Activated T-cell treated with anti-CD3 and anti-CD28 coated beads for 48 hours (primary cell): ENCODE measurements at regions not wholly inside any gene's neighbourhood (a gene's known extent, or its start where the extent isn't known, plus 50 kb on each side); places are given as distances from the start of the nearest gene placed in this dataset.

Experiments used
- DNase-seq: peaks from one replicate; pipeline ENCODE4 v3.0.0-alpha.2; 2020; ENCODE audit warnings: low read depth

DNA sequence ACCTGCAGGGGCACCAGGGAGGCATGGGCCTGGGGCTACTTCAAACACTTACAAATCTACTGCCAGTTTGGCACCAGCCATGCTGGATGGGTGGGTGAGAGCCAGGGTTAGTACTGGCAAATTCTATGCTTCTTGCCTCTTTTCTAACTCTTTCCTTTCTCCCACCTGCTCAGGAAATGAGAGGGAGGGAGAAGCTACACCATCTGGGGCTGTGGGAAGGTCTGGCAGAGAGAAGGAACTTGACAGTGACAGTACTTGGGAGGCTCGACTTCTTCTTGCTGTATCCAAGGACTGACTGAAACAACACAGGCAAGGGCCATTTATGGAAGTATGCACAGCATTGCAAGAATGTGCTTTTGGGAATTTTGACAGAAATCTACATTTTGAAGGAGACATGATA lies 149.6 kb upstream of the DYRK2 start:
- DNase-seq: no peak

DNA sequence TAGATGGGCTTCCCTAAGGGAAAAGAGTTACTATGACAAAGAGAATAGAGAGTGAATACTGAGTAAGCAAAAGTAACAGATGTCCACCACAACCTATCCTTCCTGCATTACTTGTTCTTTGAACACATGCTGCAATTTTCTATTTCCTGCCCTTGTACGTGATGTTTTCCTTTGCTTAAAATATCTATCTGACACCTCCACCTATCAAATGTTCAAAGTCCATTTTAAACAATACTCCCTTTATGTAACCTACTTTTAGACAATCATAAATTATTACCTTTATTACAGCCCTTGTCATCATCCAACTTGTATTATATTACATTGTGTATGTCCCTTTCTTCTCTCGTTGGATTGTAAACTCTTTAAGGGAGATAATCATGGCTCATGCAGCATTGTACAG lies 147.2 kb upstream of the DYRK2 start:
- no peak for DNase-seq

DNA sequence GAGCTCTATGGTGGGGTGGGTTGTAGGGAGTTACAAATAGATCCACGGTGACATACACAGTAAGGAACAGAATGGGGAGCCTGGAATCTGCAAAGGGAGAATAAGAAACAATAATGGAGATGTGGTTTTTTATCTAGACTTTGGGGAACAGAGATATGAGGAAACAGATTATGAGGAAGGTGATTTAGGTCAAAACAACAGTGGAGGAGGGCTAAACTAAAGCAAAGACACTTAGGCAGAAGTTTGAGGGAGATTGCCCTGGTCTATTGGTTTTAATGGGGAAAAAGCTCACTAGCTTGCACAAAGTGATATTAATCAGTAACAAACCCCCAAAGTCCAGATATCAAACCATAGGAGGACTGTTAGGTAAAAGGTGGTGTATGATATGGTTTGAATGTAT lies 144.5 kb upstream of the DYRK2 start:
- DNase-seq: no peak

DNA sequence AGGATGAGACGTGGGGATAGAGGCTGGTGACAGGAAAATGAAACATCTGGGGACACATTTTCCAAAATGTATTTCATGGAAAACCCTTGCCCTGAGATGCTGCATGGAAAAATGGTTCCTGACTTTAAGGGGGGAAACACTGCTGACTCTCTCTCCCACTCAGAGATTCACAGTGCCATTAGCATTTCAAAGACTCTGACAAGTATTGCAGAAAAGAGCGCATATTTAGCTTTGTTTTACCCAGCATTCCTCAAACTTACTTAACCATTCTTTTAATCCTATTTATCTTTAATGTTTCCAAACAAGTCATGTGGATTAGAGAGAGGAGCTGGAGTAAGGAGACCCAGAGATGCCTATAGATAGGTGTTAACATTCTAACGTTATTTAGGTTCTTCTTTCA lies 141.8 kb upstream of the DYRK2 start:
- DNase-seq: no peak

DNA sequence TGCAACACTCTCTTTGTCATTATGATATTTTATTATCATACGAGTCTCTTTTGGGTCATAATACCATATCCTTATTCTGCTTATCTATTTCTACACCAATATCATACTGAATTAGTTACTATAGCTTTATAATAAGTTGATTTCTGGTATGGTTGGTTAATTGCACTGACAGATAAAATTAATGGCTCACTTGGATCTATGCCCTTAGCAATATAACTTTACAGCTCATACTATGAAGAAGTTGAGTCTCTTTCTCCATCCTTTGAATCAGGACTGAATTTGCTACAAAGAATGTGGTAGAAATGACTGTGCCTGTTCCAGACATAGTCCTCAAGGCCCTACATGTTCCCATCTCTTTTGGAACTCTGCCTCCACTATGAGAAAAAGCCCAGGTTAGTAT lies 139.7 kb upstream of the DYRK2 start:
- DNase-seq: no peak

DNA sequence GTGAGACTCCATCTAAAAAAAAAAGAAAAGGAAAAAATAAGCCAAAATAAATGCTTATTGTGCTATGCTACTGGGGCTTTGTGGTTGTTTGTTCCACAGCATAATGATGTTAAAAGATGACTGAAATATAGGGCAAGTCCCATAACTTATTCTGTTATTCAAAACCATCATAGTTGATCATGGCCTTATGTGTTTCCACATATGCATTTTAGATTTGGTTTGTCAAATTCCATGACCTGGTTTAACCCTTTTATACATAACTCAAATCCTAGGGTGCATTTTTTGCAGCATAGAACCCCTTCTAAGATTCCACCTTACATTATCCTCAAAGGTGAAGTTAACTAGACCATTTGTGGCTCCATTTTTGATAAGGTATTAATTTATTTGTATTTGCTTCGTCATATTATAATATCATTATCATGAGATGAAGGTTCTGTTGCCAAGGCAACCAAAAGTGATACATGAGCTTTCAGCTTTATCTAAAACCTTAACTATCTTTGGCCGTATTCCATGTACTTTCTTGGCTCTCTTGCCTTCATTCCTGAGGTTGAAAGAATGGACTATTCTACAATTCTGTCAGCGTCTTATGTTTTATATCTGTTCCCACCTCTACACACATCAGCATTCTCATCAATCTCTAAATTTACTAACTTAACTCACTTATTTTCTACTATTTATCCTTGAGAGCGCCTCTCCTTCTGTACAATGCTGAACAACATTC lies 138.7 kb upstream of the DYRK2 start:
- DNase-seq: no peak

DNA sequence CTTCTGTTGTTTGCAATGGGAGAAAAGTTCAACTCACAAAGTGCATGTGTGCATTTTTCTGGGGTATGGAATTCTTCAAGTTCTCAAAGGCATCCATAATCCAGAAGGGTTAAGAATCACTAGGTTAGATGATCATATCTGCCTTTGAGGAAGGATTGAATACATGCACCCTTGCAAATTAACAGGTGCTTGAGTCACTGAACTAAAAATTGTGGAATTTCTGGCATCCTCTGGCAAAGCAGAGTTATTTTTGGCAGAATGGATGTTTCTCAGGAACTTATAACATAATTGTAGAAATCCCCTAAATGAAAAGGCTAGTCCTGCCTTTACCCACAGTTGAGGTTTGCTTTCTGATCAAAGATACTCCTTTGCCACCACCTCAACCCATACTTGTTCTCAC lies 136.5 kb upstream of the DYRK2 start:
- no peak for DNase-seq

DNA sequence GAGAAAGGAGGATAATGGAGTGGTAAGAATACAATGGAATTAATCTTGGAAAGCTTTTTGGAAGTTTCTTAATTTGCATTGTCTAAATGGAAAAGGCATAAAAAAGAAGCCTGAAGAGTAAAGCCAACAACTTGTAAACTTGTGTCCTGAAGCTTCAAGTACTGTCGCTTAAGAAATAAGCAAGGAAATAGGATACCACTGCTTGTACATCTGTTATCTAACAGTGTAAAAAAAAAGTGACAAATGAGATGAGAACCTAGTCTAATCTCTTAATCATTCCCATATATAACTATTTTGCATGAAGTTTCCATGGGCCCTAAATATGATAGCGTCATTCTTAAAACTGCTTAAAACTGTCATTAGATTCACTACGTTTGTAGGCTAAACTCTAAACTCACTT lies 134.0 kb upstream of the DYRK2 start:
- DNase-seq: no peak

DNA sequence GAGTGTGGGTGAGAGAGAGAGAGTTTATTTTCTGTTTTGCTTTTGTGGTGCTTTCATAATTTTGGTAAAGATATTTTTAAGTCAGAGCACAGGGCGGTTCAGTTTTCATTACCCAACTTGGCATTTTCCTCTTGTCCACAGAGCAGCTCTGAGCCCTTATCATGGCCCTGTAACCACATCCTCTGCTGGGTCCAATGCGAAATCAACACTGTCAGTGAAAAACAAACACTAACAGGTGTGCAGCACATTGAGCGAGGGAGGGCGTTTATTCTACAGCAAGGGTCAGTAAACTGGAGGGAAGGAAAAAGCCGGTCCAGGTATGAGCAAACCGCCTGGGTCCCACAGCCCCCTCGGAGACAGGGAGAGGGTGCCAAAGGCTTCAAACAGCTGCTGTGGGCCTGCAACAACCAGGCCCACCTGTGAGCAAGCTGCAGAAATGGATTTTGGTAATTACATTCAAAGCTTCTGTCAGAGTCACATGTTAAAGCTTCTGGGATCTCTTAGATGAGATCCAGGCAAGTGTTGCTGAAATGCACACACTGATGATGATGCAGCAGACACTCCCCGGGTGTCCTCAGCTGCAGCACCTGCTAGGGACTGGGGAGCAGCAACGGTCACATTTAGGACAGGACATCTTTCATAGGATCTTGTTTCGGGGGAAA lies 132.7 kb upstream of the DYRK2 start:
- DNase-seq: no peak

DNA sequence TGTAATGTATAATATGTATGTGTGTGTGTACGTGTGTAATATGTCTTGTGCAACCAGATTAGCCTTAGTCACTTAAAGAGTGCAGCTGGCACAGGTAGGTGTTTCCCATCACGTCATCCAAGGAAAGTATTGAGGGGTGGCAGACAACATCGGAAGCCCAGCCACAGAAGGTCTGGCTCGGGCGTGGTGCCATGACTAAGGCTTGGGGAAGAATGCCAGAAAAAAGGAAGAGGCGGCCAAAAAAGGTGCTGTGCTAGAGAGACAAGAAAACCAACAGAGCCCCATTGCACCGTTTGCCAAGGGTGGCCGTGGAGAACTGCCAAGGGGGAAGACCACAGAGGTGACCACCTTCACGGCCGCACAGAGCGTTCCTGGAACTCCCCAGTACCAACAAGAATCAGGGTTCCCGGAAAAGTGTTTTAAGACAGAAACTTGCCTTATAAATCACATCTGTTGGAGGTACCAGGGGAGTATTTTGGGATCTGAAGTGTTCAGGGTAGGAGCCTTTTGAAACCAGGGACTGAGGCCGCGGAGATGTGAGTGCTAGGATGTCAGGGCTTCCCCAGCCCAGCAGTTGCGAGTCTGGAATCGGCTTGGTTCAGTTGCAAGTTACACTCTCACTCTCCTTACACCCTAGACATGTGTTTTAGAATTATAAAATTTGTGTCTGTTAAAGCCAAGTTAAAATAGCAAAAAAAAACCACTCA lies 131.2 kb upstream of the DYRK2 start:
- no peak for DNase-seq

DNA sequence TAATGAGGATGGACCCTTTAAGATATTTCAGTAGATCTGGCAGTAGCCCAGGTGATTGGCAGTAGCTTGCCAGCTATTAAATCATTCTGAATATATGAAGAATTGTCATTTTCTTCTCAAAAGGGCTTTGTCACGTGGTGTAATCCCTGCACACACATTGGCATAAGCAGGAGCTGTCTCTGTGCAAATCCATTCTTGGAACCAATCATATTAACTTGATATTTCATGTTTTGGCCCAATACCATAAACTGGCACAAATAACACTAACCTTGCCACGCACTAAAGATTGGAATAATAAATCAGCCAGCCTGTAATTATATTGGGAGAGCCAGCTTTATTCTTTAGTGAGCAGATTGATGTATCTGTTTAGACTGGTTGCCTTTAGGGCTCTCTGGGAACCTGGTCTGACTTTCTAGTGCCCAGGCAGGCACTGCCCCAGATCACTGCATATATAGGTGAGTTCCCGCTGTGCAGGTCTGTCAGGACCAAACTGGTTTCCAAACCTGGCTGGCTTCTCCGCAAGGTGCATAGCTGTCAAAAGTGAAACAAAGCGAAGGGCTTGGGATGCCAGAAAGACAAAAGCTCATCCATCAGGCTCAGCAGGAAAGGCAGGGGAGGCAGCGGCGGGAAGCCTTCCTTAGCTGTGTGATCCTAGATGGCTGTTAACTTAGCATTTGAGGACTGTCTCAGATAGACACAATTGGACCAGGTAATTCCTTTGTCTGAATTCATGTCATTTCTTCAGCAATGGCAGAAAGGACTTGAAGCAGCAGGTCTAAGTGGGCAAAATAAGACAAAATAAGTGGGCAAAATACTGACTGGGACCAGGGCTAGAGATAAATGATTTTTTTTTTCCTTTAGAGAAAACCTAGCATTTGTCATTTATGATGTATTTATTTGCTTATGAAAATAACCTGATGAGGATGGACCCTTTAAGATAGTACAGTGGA lies 128.8 kb upstream of the DYRK2 start:
- DNase-seq: no peak

DNA sequence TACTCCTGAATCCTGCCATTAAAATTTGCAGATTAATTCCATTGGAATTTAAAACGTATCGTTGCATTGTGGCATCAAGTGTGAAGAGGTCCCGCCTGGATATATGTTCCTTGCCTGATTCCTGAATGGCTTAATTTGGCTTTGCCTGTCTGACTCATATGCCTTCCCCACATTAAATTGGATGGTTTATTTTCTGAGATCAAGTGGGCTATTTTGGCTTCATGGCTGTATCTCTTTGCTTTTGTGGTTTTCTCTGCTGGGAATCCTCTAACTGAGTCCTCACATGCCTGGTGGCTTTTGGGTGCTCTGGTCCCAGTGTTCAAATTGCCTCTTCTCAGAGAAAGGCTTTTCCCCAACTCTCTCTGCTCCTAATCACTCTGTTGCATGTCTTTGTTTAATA lies 127.9 kb upstream of the DYRK2 start:
- no peak for DNase-seq

DNA sequence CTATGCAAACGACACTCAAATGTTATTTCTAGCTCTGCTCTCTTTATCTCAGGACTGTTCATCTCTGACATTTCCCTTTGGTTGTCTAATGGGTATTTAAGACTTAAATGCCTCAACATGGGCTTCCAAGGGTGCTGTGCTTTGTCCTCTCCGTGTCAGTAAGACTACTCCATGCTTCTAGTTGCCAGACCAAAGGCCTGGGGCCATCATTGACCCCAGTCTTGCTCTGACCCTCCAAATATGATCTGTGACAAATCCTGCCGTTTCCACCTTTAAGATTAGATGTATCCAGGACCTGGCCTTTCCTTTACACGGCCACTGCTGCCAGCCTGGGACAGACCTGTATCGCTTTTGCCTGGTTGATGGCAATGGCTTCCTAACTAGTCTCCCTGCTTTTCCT lies 126.3 kb upstream of the DYRK2 start:
- DNase-seq: no peak

DNA sequence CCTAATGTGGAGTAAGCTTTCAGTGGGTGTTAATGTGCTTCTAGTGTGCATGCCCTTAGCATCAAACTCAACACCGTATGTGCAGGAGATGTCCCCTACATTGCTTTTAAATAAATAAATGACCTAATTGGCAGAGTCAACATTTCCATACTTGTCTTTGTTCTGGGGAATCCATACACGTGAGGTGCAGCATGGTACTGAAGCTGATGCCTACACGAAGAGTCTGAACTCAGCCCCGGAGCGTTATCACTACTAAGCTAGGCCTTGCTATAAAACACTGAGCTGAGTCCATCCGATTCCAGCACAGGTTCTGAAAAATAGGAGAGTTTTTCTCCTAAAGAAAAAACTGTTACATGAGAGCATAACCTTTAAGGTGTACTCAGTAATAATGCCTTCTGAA lies 125.0 kb upstream of the DYRK2 start:
- DNase-seq: no peak

DNA sequence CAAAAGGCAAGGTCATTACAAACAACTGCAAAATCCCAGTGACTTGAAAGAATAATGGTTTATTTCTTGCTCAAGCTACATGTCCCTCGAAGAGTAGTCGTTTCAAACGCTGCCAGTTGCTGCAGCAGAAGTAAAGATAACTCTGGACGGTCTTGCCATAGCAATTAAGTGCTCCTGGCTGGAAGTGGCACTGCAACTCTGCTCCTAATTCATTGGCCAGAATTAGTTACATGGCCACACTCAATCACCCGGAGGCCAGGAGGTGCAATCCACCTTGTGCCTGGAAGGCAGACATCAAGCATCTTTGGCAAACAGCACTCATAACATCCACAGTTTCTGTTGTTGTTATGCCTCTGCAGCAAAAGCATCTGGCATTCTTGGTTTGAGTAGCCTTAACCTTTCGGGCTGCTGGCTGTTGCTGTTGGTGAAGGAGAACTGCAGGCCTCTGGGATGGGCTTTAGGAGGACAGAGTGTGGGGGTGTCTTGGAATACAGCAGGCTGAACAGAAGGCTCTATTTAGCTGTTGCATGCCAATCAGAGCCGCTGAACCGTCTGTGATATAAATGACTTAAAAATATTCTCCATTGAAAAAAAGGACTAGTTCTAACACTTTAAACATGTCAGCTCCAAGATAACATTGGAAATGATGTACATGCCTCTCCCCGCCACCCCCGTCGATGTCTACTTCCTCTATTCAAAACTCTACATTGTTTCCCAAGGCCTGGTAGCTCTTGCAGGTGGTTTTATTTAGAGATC lies 123.5 kb upstream of the DYRK2 start:
- DNase-seq: no peak

DNA sequence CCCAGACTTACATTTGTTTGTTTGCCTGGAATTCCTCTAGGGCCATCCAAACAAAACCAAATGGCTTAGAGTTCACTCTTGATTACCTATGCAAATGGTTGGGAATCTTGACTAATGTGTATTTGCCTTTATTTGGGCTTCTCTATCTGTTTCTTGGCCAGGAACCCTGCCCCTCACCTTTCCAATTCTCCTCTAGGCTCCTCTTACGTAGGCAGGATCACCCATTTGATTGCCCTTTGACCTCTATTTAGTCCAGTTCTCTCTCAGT lies 123.0 kb upstream of the DYRK2 start:
- no peak for DNase-seq

DNA sequence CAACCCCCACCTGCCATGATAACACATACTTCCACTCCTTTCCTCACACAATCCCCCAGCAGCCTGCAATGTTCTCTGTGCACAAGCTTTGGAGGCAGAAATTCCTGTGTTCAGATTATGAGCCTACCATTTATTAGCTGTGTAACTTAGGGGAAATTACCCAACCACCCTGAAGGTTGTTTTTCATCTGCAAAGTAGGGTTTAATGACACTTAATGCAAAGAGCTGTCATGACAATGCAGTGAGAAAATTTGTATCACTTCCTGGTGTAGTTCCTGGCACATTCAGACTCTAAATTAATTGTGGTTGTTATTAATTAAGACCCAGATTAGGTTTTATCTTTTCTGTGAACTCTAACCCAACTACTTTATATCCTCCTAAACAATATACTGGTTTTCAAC lies 122.4 kb upstream of the DYRK2 start:
- no peak for DNase-seq

DNA sequence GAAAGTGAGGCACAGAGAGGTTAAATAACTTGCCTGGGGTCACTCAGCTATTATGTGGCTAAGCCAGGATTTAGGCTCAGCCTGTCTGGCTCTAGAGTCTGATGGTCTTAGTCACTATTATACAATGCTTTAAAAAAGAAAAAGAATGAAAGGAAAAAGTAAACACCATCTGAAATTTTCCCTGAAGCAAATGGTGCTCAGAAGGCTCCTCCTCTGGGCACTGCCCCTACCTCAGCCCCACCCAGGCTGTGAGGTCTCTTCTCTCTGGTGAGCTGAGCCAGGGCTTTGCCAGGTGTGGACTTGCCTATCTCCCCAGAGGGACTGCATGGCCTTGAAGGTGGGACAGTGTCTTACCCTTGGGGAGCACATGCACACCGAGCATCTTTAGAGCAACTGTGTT lies 117.5 kb upstream of the DYRK2 start:
- no peak for DNase-seq

DNA sequence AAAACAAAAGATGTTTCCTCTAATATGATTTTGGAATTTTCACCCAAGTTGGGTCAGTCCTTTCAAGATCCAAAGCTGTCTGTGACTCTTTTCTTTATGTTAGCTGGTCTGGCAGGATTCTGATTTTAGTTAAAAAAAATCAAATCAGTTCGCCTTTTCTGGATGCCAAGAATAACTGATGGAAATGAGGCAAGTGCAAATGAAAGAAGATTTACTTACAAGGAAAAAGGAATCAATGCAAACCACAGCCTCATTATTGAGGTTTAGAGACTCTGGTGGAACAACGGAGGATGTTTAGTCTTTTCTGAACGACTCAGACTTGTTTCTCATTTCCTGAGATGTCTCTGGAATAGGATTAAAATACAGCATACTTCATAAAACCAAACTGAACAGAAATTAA lies 117.0 kb upstream of the DYRK2 start:
- no peak for DNase-seq

DNA sequence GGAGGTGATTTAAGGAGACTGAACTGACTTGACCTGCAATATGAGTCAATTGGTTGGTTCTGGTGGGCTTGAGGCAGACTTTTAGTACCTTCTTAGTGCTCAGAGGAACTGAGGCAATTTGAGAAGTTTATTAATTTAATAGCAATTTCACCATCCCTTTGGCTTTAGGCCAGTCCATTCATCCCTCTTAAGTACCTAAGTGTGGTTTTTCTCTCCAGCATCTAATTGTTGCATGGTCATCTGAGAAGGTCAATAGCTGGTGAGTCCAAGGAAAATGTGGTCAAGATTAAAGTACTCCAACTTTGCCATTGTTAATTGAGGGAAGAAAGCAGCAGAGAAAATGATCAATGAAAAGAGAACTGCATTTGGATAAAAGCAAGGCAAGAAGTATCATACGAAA lies 115.4 kb upstream of the DYRK2 start:
- no peak for DNase-seq

DNA sequence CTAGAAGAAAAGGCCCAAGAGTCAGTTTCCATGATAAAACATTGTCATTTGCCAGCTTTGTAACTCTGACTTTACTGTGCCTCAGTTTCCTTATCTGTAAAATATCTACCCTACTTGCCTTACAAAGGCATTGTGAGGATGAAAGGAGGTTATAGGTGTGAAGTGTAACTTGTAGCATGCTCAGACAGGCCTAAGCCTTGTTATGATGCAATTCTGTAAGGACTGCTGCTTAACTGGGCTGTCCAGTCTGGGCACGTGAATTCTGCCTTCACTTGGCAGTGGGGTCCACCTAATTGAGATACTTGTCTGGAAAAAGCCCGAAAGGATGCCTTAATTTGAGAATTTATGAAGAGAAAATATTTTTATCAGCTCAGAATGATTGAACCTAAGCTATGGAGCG lies 114.5 kb upstream of the DYRK2 start:
- no peak for DNase-seq

DNA sequence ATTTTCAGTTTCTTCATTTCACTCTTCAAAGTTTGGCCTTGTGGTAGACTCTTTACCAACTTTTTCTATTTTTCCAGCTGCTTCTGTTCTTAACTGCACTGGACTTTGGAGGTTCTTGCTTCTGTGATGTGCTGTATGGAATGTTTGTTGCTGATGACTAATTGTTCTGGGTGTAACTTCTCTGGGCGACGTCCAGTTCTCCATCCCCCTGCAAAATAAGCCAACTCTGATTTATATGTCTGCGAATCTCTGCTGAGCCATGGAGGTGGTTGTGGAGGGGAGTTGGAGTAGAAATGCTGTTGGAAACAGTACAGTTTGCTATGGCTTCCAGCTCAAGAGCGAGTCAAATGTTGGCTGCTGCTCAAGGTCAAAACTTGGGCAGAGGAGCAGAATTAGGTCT lies 113.9 kb upstream of the DYRK2 start:
- DNase-seq: no peak
